ENCODE measurements at regions not wholly inside any gene's neighbourhood (a gene's known extent, or its start where the extent isn't known, plus 50 kb on each side); places are given as distances from the start of the nearest gene placed in this dataset.

GRCh38 chr13:39185326-39185725 lies 147.1 kb downstream of the NHLRC3 start:
- H3K4me3 ChIP-seq (replicated peaks in 1 of 4; ENCODE audit: control extremely low read depth in 1 of 4, insufficient read depth in 1 of 4, low read depth in 3 of 4, low read length in 4 of 4): no peak overlapping the region
- no peaks in the 10 kb centered on the region for H4K20me1 ChIP-seq (ENCODE audit: control insufficient read depth, extremely low read depth, insufficient read depth, low read length)
- H3K36me3 ChIP-seq (ENCODE audit: control insufficient read depth, insufficient read depth, low read length): no peaks in the 10 kb centered on the region
- H3K4me1 ChIP-seq (ENCODE audit: control insufficient read depth, extremely low read depth, insufficient read depth, low read length): no peaks in the 10 kb centered on the region
- H3K9ac ChIP-seq (ENCODE audit: insufficient read depth, low read length): no peak overlapping the region
- no peaks in the 10 kb centered on the region for H3K79me2 ChIP-seq (ENCODE audit: control insufficient read depth, insufficient read depth, low read length)
- no peaks in the 10 kb centered on the region for H3K9me3 ChIP-seq (ENCODE audit: control insufficient read depth, insufficient read depth, low read depth, low read length)
- TF ChIP-seq, protein P1, sequence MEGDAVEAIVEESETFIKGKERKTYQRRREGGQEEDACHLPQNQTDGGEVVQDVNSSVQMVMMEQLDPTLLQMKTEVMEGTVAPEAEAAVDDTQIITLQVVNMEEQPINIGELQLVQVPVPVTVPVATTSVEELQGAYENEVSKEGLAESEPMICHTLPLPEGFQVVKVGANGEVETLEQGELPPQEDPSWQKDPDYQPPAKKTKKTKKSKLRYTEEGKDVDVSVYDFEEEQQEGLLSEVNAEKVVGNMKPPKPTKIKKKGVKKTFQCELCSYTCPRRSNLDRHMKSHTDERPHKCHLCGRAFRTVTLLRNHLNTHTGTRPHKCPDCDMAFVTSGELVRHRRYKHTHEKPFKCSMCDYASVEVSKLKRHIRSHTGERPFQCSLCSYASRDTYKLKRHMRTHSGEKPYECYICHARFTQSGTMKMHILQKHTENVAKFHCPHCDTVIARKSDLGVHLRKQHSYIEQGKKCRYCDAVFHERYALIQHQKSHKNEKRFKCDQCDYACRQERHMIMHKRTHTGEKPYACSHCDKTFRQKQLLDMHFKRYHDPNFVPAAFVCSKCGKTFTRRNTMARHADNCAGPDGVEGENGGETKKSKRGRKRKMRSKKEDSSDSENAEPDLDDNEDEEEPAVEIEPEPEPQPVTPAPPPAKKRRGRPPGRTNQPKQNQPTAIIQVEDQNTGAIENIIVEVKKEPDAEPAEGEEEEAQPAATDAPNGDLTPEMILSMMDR (conservative IDR thresholded peaks at IDR 0.05 in 1 of 2, IDR thresholded peaks at IDR 0.05 in 1 of 2; ENCODE audit: low read depth in 1 of 2, low read length in 2 of 2): no peak
- TF ChIP-seq EZH2 (IDR thresholded peaks at IDR 0.05; ENCODE audit: low read length, missing control alignments): no peak
- H3K27ac ChIP-seq (ENCODE audit: insufficient read depth, low read length): no peak overlapping the region
- no peak overlapping the region for H2AFZ ChIP-seq (ENCODE audit: low read length)
- H3K4me2 ChIP-seq (ENCODE audit: extremely low read depth, insufficient read depth, low read length): no peak overlapping the region
- H3K27me3 ChIP-seq (ENCODE audit: control insufficient read depth, insufficient read depth, low read length): no peaks in the 10 kb centered on the region
- no peak for DNase-seq (ENCODE audit: low read depth in 2 of 2)

- no peaks in the 10 kb centered on the region for H4K20me1 ChIP-seq (ENCODE audit: control insufficient read depth, extremely low read depth, insufficient read depth, low read length)
- no peak overlapping the region for H3K4me2 ChIP-seq (ENCODE audit: extremely low read depth, insufficient read depth, low read length)
- no peaks in the 10 kb centered on the region for H3K79me2 ChIP-seq (ENCODE audit: control insufficient read depth, insufficient read depth, low read length)
- H3K4me3 ChIP-seq (replicated peaks in 1 of 4; ENCODE audit: control extremely low read depth in 1 of 4, insufficient read depth in 1 of 4, low read depth in 3 of 4, low read length in 4 of 4): no peak overlapping the region
- H2AFZ ChIP-seq (ENCODE audit: low read length): no peak overlapping the region
- no peaks in the 10 kb centered on the region for H3K4me1 ChIP-seq (ENCODE audit: control insufficient read depth, extremely low read depth, insufficient read depth, low read length)
- no peaks in the 10 kb centered on the region for H3K36me3 ChIP-seq (ENCODE audit: control insufficient read depth, insufficient read depth, low read length)
- H3K9me3 ChIP-seq (ENCODE audit: control insufficient read depth, insufficient read depth, low read depth, low read length): no peaks in the 10 kb centered on the region
- no peak for TF ChIP-seq EZH2 (IDR thresholded peaks at IDR 0.05; ENCODE audit: low read length, missing control alignments)
- TF ChIP-seq, protein P1 (conservative IDR thresholded peaks at IDR 0.05 in 1 of 2, IDR thresholded peaks at IDR 0.05 in 1 of 2; ENCODE audit: low read depth in 1 of 2, low read length in 2 of 2): no peak
- no peak overlapping the region for H3K9ac ChIP-seq (ENCODE audit: insufficient read depth, low read length)
- no peaks in the 10 kb centered on the region for H3K27me3 ChIP-seq (ENCODE audit: control insufficient read depth, insufficient read depth, low read length)
- H3K27ac ChIP-seq (ENCODE audit: insufficient read depth, low read length): no peak overlapping the region
- DNase-seq (ENCODE audit: low read depth in 2 of 2): no peak
These were observed 148.1 kb downstream of the NHLRC3 start for GRCh38 chr13:39186205-39186875.

DNA sequence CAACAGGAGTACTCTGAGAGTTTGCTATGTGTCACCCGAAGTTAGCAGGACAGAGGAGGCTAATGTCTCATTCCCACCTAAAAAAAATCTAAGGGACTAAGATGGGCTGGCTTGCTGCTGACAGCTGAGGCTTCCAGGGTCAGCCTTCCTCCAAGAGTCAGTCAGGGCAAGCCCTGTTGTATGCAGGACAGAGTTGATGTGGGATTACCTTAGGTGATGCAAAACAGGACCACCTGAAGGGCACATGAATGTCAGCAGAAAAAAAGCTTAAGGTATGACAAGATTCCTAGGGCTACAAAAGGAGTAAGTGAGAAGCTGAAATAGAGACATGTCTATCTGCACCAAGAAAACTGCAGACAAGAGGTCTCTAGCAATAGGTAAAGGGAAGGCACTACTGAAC lies 151.5 kb downstream of the NHLRC3 start:
- TF ChIP-seq, protein P1 (conservative IDR thresholded peaks at IDR 0.05 in 1 of 2, IDR thresholded peaks at IDR 0.05 in 1 of 2; ENCODE audit: low read depth in 1 of 2, low read length in 2 of 2): no peak
- no peak for TF ChIP-seq EZH2 (IDR thresholded peaks at IDR 0.05; ENCODE audit: low read length, missing control alignments)
- no peak overlapping the region for H3K4me2 ChIP-seq (ENCODE audit: extremely low read depth, insufficient read depth, low read length)
- H3K9ac ChIP-seq (ENCODE audit: insufficient read depth, low read length): no peak overlapping the region
- H4K20me1 ChIP-seq (ENCODE audit: control insufficient read depth, extremely low read depth, insufficient read depth, low read length): no peaks in the 10 kb centered on the region
- H3K9me3 ChIP-seq (ENCODE audit: control insufficient read depth, insufficient read depth, low read depth, low read length): no peaks in the 10 kb centered on the region
- no peak overlapping the region for H3K27ac ChIP-seq (ENCODE audit: insufficient read depth, low read length)
- no peak overlapping the region for H2AFZ ChIP-seq (ENCODE audit: low read length)
- no peaks in the 10 kb centered on the region for H3K4me1 ChIP-seq (ENCODE audit: control insufficient read depth, extremely low read depth, insufficient read depth, low read length)
- H3K4me3 ChIP-seq (replicated peaks in 1 of 4; ENCODE audit: control extremely low read depth in 1 of 4, insufficient read depth in 1 of 4, low read depth in 3 of 4, low read length in 4 of 4): no peak overlapping the region
- H3K27me3 ChIP-seq (ENCODE audit: control insufficient read depth, insufficient read depth, low read length): no peaks in the 10 kb centered on the region
- H3K36me3 ChIP-seq (ENCODE audit: control insufficient read depth, insufficient read depth, low read length): no peaks in the 10 kb centered on the region
- DNase-seq (ENCODE audit: low read depth in 2 of 2): no peak
- H3K79me2 ChIP-seq (ENCODE audit: control insufficient read depth, insufficient read depth, low read length): no peaks in the 10 kb centered on the region
